ENCODE measurements at regions not wholly inside any gene's neighbourhood (a gene's known extent, or its start where the extent isn't known, plus 50 kb on each side); places are given as distances from the start of the nearest gene placed in this dataset.
"Not testable (repeated sequence)": the region's sequence is repeated elsewhere in the genome, so short reads cannot be mapped to it uniquely, and the experiment has no call there.

DNA sequence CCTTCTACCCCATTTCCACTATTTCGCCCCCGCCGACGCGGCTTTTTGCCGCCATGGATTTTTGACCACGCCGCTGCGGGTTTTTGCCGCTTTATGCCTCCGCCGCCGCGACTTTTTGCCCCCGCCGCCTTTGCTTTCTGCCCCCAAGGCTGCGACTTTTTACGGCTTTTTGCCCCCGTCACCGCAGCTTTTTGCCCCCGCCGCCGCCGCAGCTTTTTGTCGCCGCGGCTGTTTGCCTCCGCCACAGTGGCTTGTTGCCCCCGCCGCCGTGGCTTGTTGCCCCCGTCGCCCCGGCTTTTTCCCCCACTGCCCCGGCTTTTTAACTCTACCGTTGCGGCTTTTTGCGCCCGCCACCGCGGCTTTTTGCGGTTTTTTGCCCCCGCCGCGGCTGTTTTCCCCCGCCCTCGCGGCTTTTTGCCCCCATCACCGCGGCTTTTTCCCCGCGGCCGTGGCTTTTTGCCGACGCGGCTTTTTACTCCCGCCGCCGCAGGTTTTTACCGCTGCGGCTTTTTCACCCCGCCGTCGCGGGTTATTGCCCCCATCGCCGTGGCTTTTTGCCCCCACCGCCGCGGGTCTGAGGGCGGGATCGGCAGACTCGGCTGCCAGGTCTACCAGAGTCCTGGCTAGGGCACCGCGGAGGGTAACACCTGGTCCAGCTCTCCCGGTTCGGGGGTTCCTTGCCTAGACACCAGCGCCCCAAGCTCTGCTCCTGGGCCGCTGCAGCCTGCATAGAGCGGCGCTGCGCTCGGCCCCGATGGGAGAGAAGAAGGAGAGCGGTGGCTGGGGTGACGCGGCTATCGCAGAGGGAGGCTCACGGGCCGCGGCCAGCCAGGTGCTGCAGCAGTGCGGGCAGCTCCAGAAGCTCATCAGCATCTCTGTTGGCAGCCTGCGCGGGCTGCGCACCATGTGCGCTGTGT is 562.7 kb upstream of the WSB1 start:
- no peaks in the 10 kb centered on the region for H3K4me1 Mint-ChIP-seq (ENCODE audit: low read depth)
- no peaks in the 10 kb centered on the region for H3K27me3 Mint-ChIP-seq
- no peak for DNase-seq
- H3K4me3 Mint-ChIP-seq: no peak overlapping the region
- ChIA-PET POLR2A (no interaction called here), CTCF (interaction anchor here (0.6 kb wide), 1 partner anchor 25 kb away, joined by 3 read pairs; no protein-coding TSS in a partner anchor)
- peaks cover 12% of the 10 kb centered on the region for H3K9me3 Mint-ChIP-seq
- peaks cover 2% of the 10 kb centered on the region for H3K36me3 Mint-ChIP-seq
- intact Hi-C loops (cut with micrococcal nuclease): no loop called here
- H3K27ac Mint-ChIP-seq: no peak overlapping the region

- H3K36me3 Mint-ChIP-seq; H3K4me1 Mint-ChIP-seq (ENCODE audit: low read depth); H3K27ac Mint-ChIP-seq; intact Hi-C loops (cut with micrococcal nuclease); POLR2A ChIA-PET; H3K27me3 Mint-ChIP-seq; H3K4me3 Mint-ChIP-seq; CTCF ChIA-PET; DNase-seq: not testable (repeated sequence)
- peaks cover 14% of the 10 kb centered on the region for H3K9me3 Mint-ChIP-seq
These were observed 562.0 kb upstream of the WSB1 start for GRCh38 chr17:26731926-26732325.

DNA sequence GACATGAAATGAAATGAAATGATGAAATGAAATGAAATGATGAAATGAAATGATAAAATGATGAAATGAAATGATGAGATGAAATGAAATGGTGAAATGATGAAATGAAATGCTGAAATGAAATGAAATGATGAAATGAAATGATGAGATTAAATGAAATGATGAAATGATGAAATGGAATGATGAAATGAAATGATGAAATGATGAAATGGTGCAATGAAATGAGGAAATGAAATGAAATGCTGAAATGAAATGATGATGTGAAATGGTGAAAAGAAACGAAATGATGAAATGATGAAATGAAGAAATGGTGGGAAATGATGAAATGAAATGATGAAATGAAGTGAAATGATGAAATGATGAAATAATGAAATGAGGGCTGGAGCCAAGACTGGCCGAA is 559.1 kb upstream of the WSB1 start:
- CTCF ChIA-PET: not testable (repeated sequence)

DNA sequence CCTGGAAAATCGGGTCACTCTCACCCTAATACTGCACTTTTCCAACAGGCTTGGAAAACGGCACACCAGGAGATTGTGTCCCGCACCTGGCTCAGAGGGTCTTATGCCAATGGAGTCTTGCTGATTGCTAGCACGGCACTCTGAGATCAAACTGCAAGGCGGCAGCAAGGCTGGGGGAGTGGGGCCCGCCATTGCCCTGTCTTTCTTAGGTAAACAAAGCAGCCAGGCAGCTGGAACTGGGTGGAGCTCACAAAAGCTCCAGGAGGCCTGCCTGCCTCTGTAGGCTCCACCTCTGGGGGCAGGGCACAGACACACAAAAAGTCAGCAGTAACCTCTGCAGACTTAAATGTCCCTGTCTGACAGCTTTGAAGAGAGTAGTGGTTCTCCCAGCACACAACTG is 557.9 kb upstream of the WSB1 start:
- H3K36me3 Mint-ChIP-seq; H3K27ac Mint-ChIP-seq; CTCF ChIA-PET; DNase-seq; POLR2A ChIA-PET; H3K27me3 Mint-ChIP-seq; H3K4me1 Mint-ChIP-seq (ENCODE audit: low read depth); H3K4me3 Mint-ChIP-seq; intact Hi-C loops (cut with micrococcal nuclease): not testable (repeated sequence)
- H3K9me3 Mint-ChIP-seq: peaks cover 25% of the 10 kb centered on the region

More for the DNA sequence above, 559.1 kb upstream of the WSB1 start:
- H3K36me3 Mint-ChIP-seq; DNase-seq; H3K27me3 Mint-ChIP-seq; POLR2A ChIA-PET; H3K4me1 Mint-ChIP-seq (ENCODE audit: low read depth); H3K4me3 Mint-ChIP-seq; intact Hi-C loops (cut with micrococcal nuclease); H3K27ac Mint-ChIP-seq: not testable (repeated sequence)
- H3K9me3 Mint-ChIP-seq: peaks cover 24% of the 10 kb centered on the region

DNA sequence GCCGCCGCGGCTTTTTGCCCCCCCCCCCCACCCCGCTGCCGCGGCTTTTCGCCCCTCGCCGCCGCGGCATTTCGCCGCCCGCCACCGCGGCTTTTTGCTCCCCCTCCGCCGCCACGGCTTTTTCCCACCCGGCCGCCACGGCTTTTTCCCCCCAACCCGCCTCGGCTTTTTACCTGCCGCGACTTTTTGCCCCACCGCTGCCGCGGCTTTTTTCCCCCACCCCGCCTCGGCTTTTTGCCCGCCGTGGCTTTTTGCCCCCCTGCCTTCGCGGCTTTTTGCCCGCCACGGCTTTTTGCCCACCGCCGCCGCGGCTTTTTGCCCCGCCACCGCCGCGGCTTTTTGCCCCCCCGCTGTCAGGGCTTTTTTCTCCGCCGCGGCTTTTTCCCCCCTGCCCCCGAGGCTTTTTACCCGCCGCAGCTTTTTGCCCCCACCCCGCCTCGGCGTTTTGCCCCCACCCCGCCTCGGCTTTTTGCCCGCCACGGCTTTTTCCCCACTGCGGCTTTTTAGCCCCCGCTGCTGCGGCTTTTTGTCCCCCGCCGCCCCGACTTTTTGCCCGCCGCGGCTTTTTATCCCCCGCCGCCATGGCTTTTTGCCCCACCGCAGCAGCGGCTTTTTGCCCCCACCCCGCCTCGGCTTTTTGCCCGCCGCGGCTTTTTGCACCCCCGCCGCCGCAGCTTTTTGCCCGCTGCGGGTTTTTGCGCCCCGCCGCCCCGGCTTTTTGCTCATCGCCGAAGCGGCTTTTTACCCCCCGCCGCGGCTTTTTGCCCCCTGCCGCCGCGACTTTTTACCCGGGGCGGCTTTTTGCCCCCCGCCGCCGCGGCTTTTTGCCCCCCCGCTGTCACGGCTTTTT is 527.8 kb upstream of the WSB1 start:
- Mint-ChIP-seq H3K9me3 (peaks cover 4% of the 10 kb centered on the region), H3K4me3 (no peak overlapping the region), H3K36me3 (peaks cover 5% of the 10 kb centered on the region), H3K4me1 (ENCODE audit: low read depth) (no peaks in the 10 kb centered on the region), H3K27me3 (peaks cover 2% of the 10 kb centered on the region), H3K27ac (no peak overlapping the region)
- DNase-seq: no peak
- POLR2A ChIA-PET: no interaction called here
- intact Hi-C loops (cut with micrococcal nuclease): no loop called here
- CTCF ChIA-PET: no interaction called here

DNA sequence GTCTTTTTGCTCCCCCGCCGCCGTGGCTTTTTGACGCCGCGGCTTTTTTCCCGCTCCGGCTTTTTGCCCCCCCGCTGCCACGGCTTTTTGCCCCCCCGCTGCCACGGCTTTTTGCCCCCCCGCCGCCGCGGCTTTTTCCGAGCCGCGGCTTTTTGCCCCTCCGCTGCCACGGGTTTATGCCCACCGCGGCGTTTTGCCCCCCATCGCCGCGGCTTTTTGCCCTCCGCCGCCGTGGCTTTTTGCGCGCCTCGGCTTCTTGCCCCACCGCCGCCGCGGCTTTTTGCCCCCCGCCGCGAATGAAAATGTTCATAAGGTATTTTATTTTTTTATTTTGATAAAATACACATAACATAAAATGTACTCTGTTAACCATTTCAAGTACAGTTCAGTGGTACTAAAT is 527.2 kb upstream of the WSB1 start:
- no peak overlapping the region for H3K27ac Mint-ChIP-seq
- H3K9me3 Mint-ChIP-seq: peaks cover 4% of the 10 kb centered on the region
- CTCF ChIA-PET: no interaction called here
- peaks cover 2% of the 10 kb centered on the region for H3K27me3 Mint-ChIP-seq
- POLR2A ChIA-PET: no interaction called here
- intact Hi-C loops (cut with micrococcal nuclease): no loop called here
- peaks cover 5% of the 10 kb centered on the region for H3K36me3 Mint-ChIP-seq
- no peak overlapping the region for H3K4me3 Mint-ChIP-seq
- no peak for DNase-seq
- H3K4me1 Mint-ChIP-seq (ENCODE audit: low read depth): no peaks in the 10 kb centered on the region

GRCh38 chr17:26773189-26774188 is 520.4 kb upstream of the WSB1 start:
- Mint-ChIP-seq H3K27me3 (no peaks in the 10 kb centered on the region), H3K36me3 (peaks cover 7% of the 10 kb centered on the region), H3K27ac (no peak overlapping the region), H3K4me3 (no peak overlapping the region), H3K4me1 (ENCODE audit: low read depth) (no peaks in the 10 kb centered on the region), H3K9me3 (peaks cover 13% of the 10 kb centered on the region)
- intact Hi-C loops (cut with micrococcal nuclease): no loop called here
- no peak for DNase-seq
- ChIA-PET CTCF (no interaction called here), POLR2A (no interaction called here)

DNA sequence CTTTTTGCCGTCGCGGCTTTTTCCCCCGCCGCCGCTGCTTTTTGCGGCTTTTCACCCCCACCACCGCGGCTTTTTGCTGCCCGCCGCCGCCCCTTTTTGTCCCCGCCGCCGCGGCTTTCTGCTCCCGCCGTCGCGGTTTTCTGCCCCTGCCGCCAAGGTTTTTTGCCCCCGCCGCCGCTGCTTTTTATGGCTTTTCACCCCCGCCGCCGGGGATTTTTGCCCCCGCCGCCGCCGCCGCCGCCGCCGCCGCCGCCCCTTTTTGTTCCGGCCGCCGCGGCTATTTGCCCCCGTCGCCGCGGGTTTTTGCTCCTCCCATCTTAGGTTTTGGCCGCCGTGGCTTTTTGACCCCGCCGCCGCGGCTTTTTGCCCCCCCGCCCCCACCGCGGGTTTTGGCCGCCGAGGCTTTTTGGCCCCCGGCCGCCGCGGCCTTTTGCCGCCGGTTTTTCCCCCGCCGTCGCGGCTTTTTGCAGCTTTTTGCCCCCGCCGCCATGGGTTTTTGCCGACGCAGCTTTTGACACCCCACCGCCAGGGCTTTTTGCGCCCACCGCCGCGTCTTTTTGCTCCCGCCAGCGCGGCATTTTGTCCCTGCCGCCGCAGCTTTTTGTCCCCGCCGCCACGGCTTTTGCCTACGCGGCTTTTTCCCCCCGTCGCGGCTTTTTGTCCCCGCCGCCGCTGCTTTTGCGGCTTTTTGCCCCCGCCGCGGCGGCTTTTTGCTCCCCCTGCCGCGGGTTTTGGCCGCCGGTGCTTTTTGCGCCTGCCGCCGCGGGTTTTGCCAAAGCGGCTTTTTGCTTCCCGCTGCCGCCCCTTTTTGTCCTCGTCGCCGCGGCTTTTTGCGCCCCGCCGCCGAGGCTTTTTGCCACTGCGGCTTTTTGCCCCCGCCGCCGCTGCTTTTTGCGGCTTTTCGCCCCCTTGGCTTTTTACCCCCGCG is 519.4 kb upstream of the WSB1 start:
- Mint-ChIP-seq H3K9me3 (peaks cover 13% of the 10 kb centered on the region), H3K36me3 (peaks cover 7% of the 10 kb centered on the region), H3K4me3 (no peak overlapping the region), H3K27ac (no peak overlapping the region), H3K27me3 (no peaks in the 10 kb centered on the region), H3K4me1 (ENCODE audit: low read depth) (no peaks in the 10 kb centered on the region)
- DNase-seq: no peak
- intact Hi-C loops (cut with micrococcal nuclease): no loop called here
- CTCF ChIA-PET: no interaction called here
- POLR2A ChIA-PET: no interaction called here

GRCh38 chr17:26775219-26775822 is 518.6 kb upstream of the WSB1 start:
- ChIA-PET CTCF (no interaction called here), POLR2A (no interaction called here)
- Mint-ChIP-seq H3K4me3 (no peak overlapping the region), H3K27ac (no peak overlapping the region), H3K27me3 (no peaks in the 10 kb centered on the region), H3K9me3 (peaks cover 13% of the 10 kb centered on the region), H3K36me3 (peaks cover 7% of the 10 kb centered on the region), H3K4me1 (ENCODE audit: low read depth) (no peaks in the 10 kb centered on the region)
- intact Hi-C loops (cut with micrococcal nuclease): no loop called here
- DNase-seq: no peak

DNA sequence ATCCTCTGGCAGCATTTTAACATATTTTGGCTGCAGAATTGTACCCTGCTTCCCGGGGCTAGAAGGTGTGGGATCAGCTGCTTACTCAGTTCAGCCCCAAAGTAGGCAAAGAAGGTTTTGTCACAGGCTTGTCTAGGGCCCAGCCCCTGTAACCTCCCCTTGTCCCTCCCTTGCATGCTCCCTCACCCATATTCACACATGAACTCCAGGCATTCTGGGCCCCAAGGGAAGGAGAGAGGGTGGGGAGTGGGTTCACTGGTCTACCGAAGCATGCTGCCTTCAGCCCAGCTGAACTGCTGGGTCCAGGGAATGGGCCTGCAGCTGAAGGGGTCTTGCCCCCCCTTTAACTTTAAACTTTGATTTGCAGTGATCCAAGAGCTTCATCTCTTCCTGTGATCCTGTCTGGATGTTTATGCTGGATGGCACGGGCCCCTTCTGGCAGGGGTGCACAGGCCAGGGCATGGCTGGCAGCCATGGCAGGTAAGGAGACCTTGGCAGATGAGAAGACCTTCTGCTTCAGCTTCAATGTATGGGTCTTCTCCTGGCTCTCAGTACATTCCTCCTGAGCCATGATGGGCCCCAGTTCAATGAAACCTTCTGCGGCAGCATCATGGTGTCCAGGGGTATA is 513.6 kb upstream of the WSB1 start:
- DNase-seq; POLR2A ChIA-PET; intact Hi-C loops (cut with micrococcal nuclease); CTCF ChIA-PET; H3K27ac Mint-ChIP-seq; H3K36me3 Mint-ChIP-seq; H3K4me3 Mint-ChIP-seq; H3K27me3 Mint-ChIP-seq; H3K4me1 Mint-ChIP-seq (ENCODE audit: low read depth): not testable (repeated sequence)
- H3K9me3 Mint-ChIP-seq: peaks cover 13% of the 10 kb centered on the region

GRCh38 chr17:26782153-26782552 is 511.8 kb upstream of the WSB1 start:
- peaks cover 3% of the 10 kb centered on the region for H3K9me3 Mint-ChIP-seq
- no peak for DNase-seq
- ChIA-PET POLR2A (no interaction called here), CTCF (no interaction called here)
- no peaks in the 10 kb centered on the region for H3K27me3 Mint-ChIP-seq
- intact Hi-C loops (cut with micrococcal nuclease): no loop called here
- H3K36me3 Mint-ChIP-seq: no peaks in the 10 kb centered on the region
- no peaks in the 10 kb centered on the region for H3K4me1 Mint-ChIP-seq (ENCODE audit: low read depth)
- no peak overlapping the region for H3K4me3 Mint-ChIP-seq
- no peak overlapping the region for H3K27ac Mint-ChIP-seq

Measured in activated CD4-positive, alpha-beta memory T cell treated with anti-CD3 and anti-CD28 coated beads for 36 hours (primary cell).